Activated naive CD8-positive, alpha-beta T cell treated with anti-CD3 and anti-CD28 coated beads for 36 hours (primary cell): ENCODE measurements at regions not wholly inside any gene's neighbourhood (a gene's known extent, or its start where the extent isn't known, plus 50 kb on each side); places are given as distances from the start of the nearest gene placed in this dataset.

Experiments used
- DNase-seq: peaks from one replicate; pipeline ENCODE4 v3.0.0; 2021
- H3K27ac Mint-ChIP-seq: one replicate; pipeline ENCODE4 v1.8.0; 2022; ENCODE audit warnings: mild to moderate bottlenecking, moderate library complexity, mixed read lengths
- H3K27me3 Mint-ChIP-seq: one replicate; pipeline ENCODE4 v1.8.0; 2022; ENCODE audit warnings: mild to moderate bottlenecking, mixed read lengths
- H3K36me3 Mint-ChIP-seq: one replicate; pipeline ENCODE4 v1.8.0; 2021; ENCODE audit warnings: mild to moderate bottlenecking, mixed read lengths
- H3K4me1 Mint-ChIP-seq: one replicate; pipeline ENCODE4 v1.8.0; 2021; ENCODE audit warnings: mixed read lengths
- H3K4me3 Mint-ChIP-seq: one replicate; pipeline ENCODE4 v1.8.0; 2022; ENCODE audit warnings: mild to moderate bottlenecking, moderate library complexity, mixed read lengths
- H3K9me3 Mint-ChIP-seq: one replicate; pipeline ENCODE4 v1.8.0; 2022; ENCODE audit warnings: mixed read lengths

- H3K27me3 Mint-ChIP-seq: no peaks in the 10 kb centered on the region
- peaks cover 6% of the 10 kb centered on the region for H3K9me3 Mint-ChIP-seq
Measured at GRCh38 chr9:29290516-29290915, 1717.2 kb upstream of the C9orf72 start.

GRCh38 chr9:29297592-29297991, 1724.3 kb upstream of the C9orf72 start:
- Mint-ChIP-seq H3K4me1 (no peaks in the 10 kb centered on the region), H3K36me3 (no peaks in the 10 kb centered on the region), H3K27me3 (no peaks in the 10 kb centered on the region), H3K27ac (no peak overlapping the region), H3K4me3 (no peak overlapping the region), H3K9me3 (peaks cover 9% of the 10 kb centered on the region)
- DNase-seq: no peak

More at GRCh38 chr9:29290516-29290915, 1717.2 kb upstream of the C9orf72 start:
- H3K27ac Mint-ChIP-seq: no peak overlapping the region
- no peaks in the 10 kb centered on the region for H3K4me1 Mint-ChIP-seq
- H3K4me3 Mint-ChIP-seq: no peak overlapping the region
- no peak for DNase-seq
- H3K36me3 Mint-ChIP-seq: no peaks in the 10 kb centered on the region

- Mint-ChIP-seq H3K27me3 (no peaks in the 10 kb centered on the region), H3K4me3 (no peak overlapping the region), H3K36me3 (no peaks in the 10 kb centered on the region), H3K9me3 (no peaks in the 10 kb centered on the region), H3K4me1 (no peaks in the 10 kb centered on the region), H3K27ac (no peak overlapping the region)
- DNase-seq: no peak
Measured at GRCh38 chr9:29311221-29311620, 1737.9 kb upstream of the C9orf72 start.

- Mint-ChIP-seq H3K9me3 (no peaks in the 10 kb centered on the region), H3K4me3 (no peak overlapping the region), H3K36me3 (no peaks in the 10 kb centered on the region), H3K27me3 (no peaks in the 10 kb centered on the region), H3K27ac (no peak overlapping the region), H3K4me1 (no peaks in the 10 kb centered on the region)
- no peak for DNase-seq
Measured at GRCh38 chr9:29312327-29312726, 1739.0 kb upstream of the C9orf72 start.

- peak overlapping the region; percentile 3 for H3K27ac Mint-ChIP-seq
- H3K4me3 Mint-ChIP-seq: no peak overlapping the region
- H3K27me3 Mint-ChIP-seq: no peaks in the 10 kb centered on the region
- DNase-seq: no peak
- no peaks in the 10 kb centered on the region for H3K36me3 Mint-ChIP-seq
- peaks cover 8% of the 10 kb centered on the region for H3K9me3 Mint-ChIP-seq
- H3K4me1 Mint-ChIP-seq: no peaks in the 10 kb centered on the region
Measured at GRCh38 chr9:29319736-29320513, 1746.6 kb upstream of the C9orf72 start.

- H3K4me1 Mint-ChIP-seq: no peaks in the 10 kb centered on the region
- H3K27ac Mint-ChIP-seq: no peak overlapping the region
- DNase-seq: no peak
- no peak overlapping the region for H3K4me3 Mint-ChIP-seq
- H3K27me3 Mint-ChIP-seq: no peaks in the 10 kb centered on the region
- no peaks in the 10 kb centered on the region for H3K36me3 Mint-ChIP-seq
- H3K9me3 Mint-ChIP-seq: peaks cover 8% of the 10 kb centered on the region
Measured at GRCh38 chr9:29322240-29322639, 1749.0 kb upstream of the C9orf72 start.

GRCh38 chr9:29325894-29326293, 1752.6 kb upstream of the C9orf72 start:
- Mint-ChIP-seq H3K27me3 (no peaks in the 10 kb centered on the region), H3K27ac (no peak overlapping the region), H3K36me3 (no peaks in the 10 kb centered on the region), H3K9me3 (peaks cover 8% of the 10 kb centered on the region), H3K4me3 (no peak overlapping the region), H3K4me1 (no peaks in the 10 kb centered on the region)
- no peak for DNase-seq

GRCh38 chr9:29332789-29333188, 1759.5 kb upstream of the C9orf72 start:
- Mint-ChIP-seq H3K36me3 (no peaks in the 10 kb centered on the region), H3K4me1 (no peaks in the 10 kb centered on the region), H3K4me3 (no peak overlapping the region), H3K27me3 (no peaks in the 10 kb centered on the region), H3K27ac (no peak overlapping the region), H3K9me3 (peaks cover 3% of the 10 kb centered on the region)
- DNase-seq: no peak

GRCh38 chr9:29336281-29336680, 1763.0 kb upstream of the C9orf72 start:
- no peaks in the 10 kb centered on the region for H3K4me1 Mint-ChIP-seq
- H3K4me3 Mint-ChIP-seq: no peak overlapping the region
- DNase-seq: no peak
- no peaks in the 10 kb centered on the region for H3K27me3 Mint-ChIP-seq
- H3K9me3 Mint-ChIP-seq: no peaks in the 10 kb centered on the region
- H3K27ac Mint-ChIP-seq: no peak overlapping the region
- no peaks in the 10 kb centered on the region for H3K36me3 Mint-ChIP-seq

GRCh38 chr9:29339387-29339786, 1766.1 kb upstream of the C9orf72 start:
- H3K4me1 Mint-ChIP-seq: no peaks in the 10 kb centered on the region
- no peak overlapping the region for H3K4me3 Mint-ChIP-seq
- no peaks in the 10 kb centered on the region for H3K9me3 Mint-ChIP-seq
- H3K27me3 Mint-ChIP-seq: no peaks in the 10 kb centered on the region
- H3K36me3 Mint-ChIP-seq: no peaks in the 10 kb centered on the region
- no peak for DNase-seq
- no peak overlapping the region for H3K27ac Mint-ChIP-seq

GRCh38 chr9:29348999-29349398, 1775.7 kb upstream of the C9orf72 start:
- Mint-ChIP-seq H3K27me3 (no peaks in the 10 kb centered on the region), H3K36me3 (no peaks in the 10 kb centered on the region), H3K27ac (no peak overlapping the region), H3K9me3 (no peaks in the 10 kb centered on the region), H3K4me1 (no peaks in the 10 kb centered on the region), H3K4me3 (no peak overlapping the region)
- DNase-seq: no peak

- Mint-ChIP-seq H3K36me3 (no peaks in the 10 kb centered on the region), H3K9me3 (peaks cover 7% of the 10 kb centered on the region), H3K4me3 (no peak overlapping the region), H3K4me1 (no peaks in the 10 kb centered on the region), H3K27me3 (no peaks in the 10 kb centered on the region), H3K27ac (no peak overlapping the region)
- no peak for DNase-seq
Measured at GRCh38 chr9:29389421-29389820, 1816.1 kb upstream of the C9orf72 start.

- no peak overlapping the region for H3K27ac Mint-ChIP-seq
- no peak for DNase-seq
- H3K27me3 Mint-ChIP-seq: no peaks in the 10 kb centered on the region
- H3K36me3 Mint-ChIP-seq: no peaks in the 10 kb centered on the region
- peaks cover 1% of the 10 kb centered on the region for H3K9me3 Mint-ChIP-seq
- H3K4me1 Mint-ChIP-seq: no peaks in the 10 kb centered on the region
- no peak overlapping the region for H3K4me3 Mint-ChIP-seq
Measured at GRCh38 chr9:29390859-29391258, 1817.6 kb upstream of the C9orf72 start.

GRCh38 chr9:29393064-29393463, 1819.8 kb upstream of the C9orf72 start:
- Mint-ChIP-seq H3K9me3 (peaks cover 3% of the 10 kb centered on the region), H3K4me3 (no peak overlapping the region), H3K27me3 (no peaks in the 10 kb centered on the region), H3K36me3 (no peaks in the 10 kb centered on the region), H3K27ac (no peak overlapping the region), H3K4me1 (no peaks in the 10 kb centered on the region)
- DNase-seq: no peak

GRCh38 chr9:29394855-29395254, 1821.6 kb upstream of the C9orf72 start:
- no peaks in the 10 kb centered on the region for H3K27me3 Mint-ChIP-seq
- peaks cover 3% of the 10 kb centered on the region for H3K9me3 Mint-ChIP-seq
- no peaks in the 10 kb centered on the region for H3K36me3 Mint-ChIP-seq
- no peak overlapping the region for H3K27ac Mint-ChIP-seq
- no peak for DNase-seq
- no peaks in the 10 kb centered on the region for H3K4me1 Mint-ChIP-seq
- H3K4me3 Mint-ChIP-seq: no peak overlapping the region

GRCh38 chr9:29397148-29397547, 1823.9 kb upstream of the C9orf72 start:
- peaks cover 3% of the 10 kb centered on the region for H3K9me3 Mint-ChIP-seq
- H3K27me3 Mint-ChIP-seq: no peaks in the 10 kb centered on the region
- H3K36me3 Mint-ChIP-seq: no peaks in the 10 kb centered on the region
- DNase-seq: no peak
- no peak overlapping the region for H3K4me3 Mint-ChIP-seq
- H3K27ac Mint-ChIP-seq: no peak overlapping the region
- H3K4me1 Mint-ChIP-seq: no peaks in the 10 kb centered on the region
